HCT116 (cell line): ENCODE measurements at regions not wholly inside any gene's neighbourhood (a gene's known extent, or its start where the extent isn't known, plus 50 kb on each side); places are given as distances from the start of the nearest gene placed in this dataset.
"Not testable (repeated sequence)": the region's sequence is repeated elsewhere in the genome, so short reads cannot be mapped to it uniquely, and the experiment has no call there.

Source experiments
- ATAC-seq: fragments of 200-7000 bp; cut with Tn5 transposase; 2 replicates; pipeline ENCODE4 v1.9.1; 2020; ENCODE audit warnings: mild to moderate bottlenecking, moderate library complexity
- BruUV-seq: library from RNA; stranded (reverse); fragments of 400-500 nt; replicated peaks from 2 replicates; lab custom pipeline; 2021; lab: Mats Ljungman, UMichigan
- CTCF ChIA-PET: fragments of 300-600 bp; sonication (Branson Sonifier 250); formaldehyde crosslinking; loops from one replicate; lab custom pipeline; 2021; ENCODE audit warnings: antibody characterized with exemption; lab: Charles Lee
- POLR2A ChIA-PET: fragments of 300-600, 350-600 bp; sonication (Branson Sonifier 250); formaldehyde crosslinking; loops from one replicate; lab custom pipeline; 2021; ENCODE audit warnings: antibody characterized with exemption; lab: Charles Lee
- RAD21 ChIA-PET, 2 experiments: fragments of 300-600 bp; sonication (Branson Sonifier 250); formaldehyde crosslinking; loops; one replicate each; lab custom pipeline; 2023; ENCODE audit warnings: low total read pairs in 2 of 2; ENCODE audit not compliant: uncharacterized antibody in 2 of 2, unreplicated experiment in 2 of 2, low non-redundant PET in 1 of 2; lab: Charles Lee
- DNase-seq: peaks from one replicate; pipeline ENCODE4 v3.0.0-alpha.2; 2010; ENCODE audit warnings: low read depth, low spot score
- H2AFZ ChIP-seq: fragments of 200-600 bp; shearing (Covaris generic), sonication (generic); 2 replicates; pipeline ENCODE4 v1.6.1; 2017; ENCODE audit warnings: low read depth, mixed run types, mixed read lengths, antibody characterized with exemption, low read length; ENCODE audit not compliant: poor library complexity, severe bottlenecking
- H3K27ac ChIP-seq: 2 replicates; pipeline ENCODE4 v1.5.1; 2012; ENCODE audit warnings: low read depth, low read length
- H3K27me3 ChIP-seq: fragments of 200-600 bp; sonication (generic); 2 replicates; pipeline ENCODE4 v1.6.1; 2016; ENCODE audit warnings: mixed run types, low read length, mixed read lengths; ENCODE audit not compliant: insufficient read depth
- H3K36me3 ChIP-seq, 2 experiments: fragments of 200-500 bp in 1 of 2; fragments of 200-600 bp in 1 of 2; sonication (Bioruptor generic) in 1 of 2; sonication (generic) in 1 of 2; 2 replicates each; pipeline versions ENCODE4 v1.5.1 to v1.6.1; 2014 to 2016; ENCODE audit warnings: low read length in 2 of 2, inconsistent platforms in 1 of 2, mixed read lengths in 1 of 2, mixed run types in 1 of 2; ENCODE audit not compliant: insufficient read depth in 2 of 2, control insufficient read depth in 1 of 2
- H3K4me1 ChIP-seq, 2 experiments: fragments of 200-600 bp in 1 of 2; sonication (generic) in 1 of 2; 2 replicates each; pipeline versions ENCODE4 v1.5.1 to v1.6.1; 2012 to 2017; ENCODE audit warnings: low read length in 2 of 2, inconsistent platforms in 1 of 2, mild to moderate bottlenecking in 1 of 2, mixed read lengths in 1 of 2, mixed run types in 1 of 2, moderate library complexity in 1 of 2; ENCODE audit not compliant: insufficient read depth in 2 of 2, control insufficient read depth in 1 of 2
- H3K4me2 ChIP-seq: fragments of 200-600 bp; sonication (generic); 2 replicates; pipeline ENCODE4 v1.6.1; 2017; ENCODE audit warnings: mixed run types, low read length, mixed read lengths
- H3K4me3 ChIP-seq, 2 experiments: fragments of 200-600 bp in 1 of 2; sonication (generic) in 1 of 2; replicated peaks in 1 of 2; 2 replicates each; pipeline ENCODE4 v1.5.1; 2011 to 2016; ENCODE audit warnings: low read length in 2 of 2, control low read depth in 1 of 2, low read depth in 1 of 2, mild to moderate bottlenecking in 1 of 2, mixed read lengths in 1 of 2, mixed run types in 1 of 2
- H3K79me2 ChIP-seq: fragments of 200-600 bp; sonication (generic); 2 replicates; pipeline ENCODE4 v1.6.1; 2017; ENCODE audit warnings: mild to moderate bottlenecking, mixed run types, low read length, moderate library complexity, mixed read lengths; ENCODE audit not compliant: insufficient read depth
- H3K9ac ChIP-seq: fragments of 200-600 bp; sonication (generic); 2 replicates; pipeline ENCODE4 v1.6.1; 2016; ENCODE audit warnings: low read length, mixed read lengths
- H3K9me2 ChIP-seq: fragments of 200-600 bp; sonication (generic), shearing (Covaris generic); 2 replicates; pipeline ENCODE4 v1.6.1; 2017; ENCODE audit warnings: mixed run types, mild to moderate bottlenecking, moderate library complexity; ENCODE audit not compliant: insufficient read depth
- H3K9me3 ChIP-seq, 2 experiments: fragments of 200-500 bp in 1 of 2; fragments of 200-600 bp in 1 of 2; sonication (Bioruptor generic) in 1 of 2; sonication (generic) in 1 of 2; 2 replicates each; pipeline ENCODE4 v1.6.1; 2014 to 2017; ENCODE audit warnings: low read length in 2 of 2, mixed read lengths in 2 of 2, inconsistent platforms in 1 of 2, low read depth in 1 of 2, mild to moderate bottlenecking in 1 of 2, mixed run types in 1 of 2, moderate library complexity in 1 of 2; ENCODE audit not compliant: control insufficient read depth in 1 of 2, insufficient read depth in 1 of 2
- H4K20me1 ChIP-seq: fragments of 200-600 bp; sonication (generic), shearing (Covaris generic); 2 replicates; pipeline ENCODE4 v1.6.1; 2017; ENCODE audit warnings: mixed run types, mild to moderate bottlenecking, moderate library complexity; ENCODE audit not compliant: insufficient read depth
- CBX3 ChIP-seq: IDR thresholded peaks from 2 replicates; pipeline ENCODE4 v1.6.1; 2012; ENCODE audit warnings: low read depth
- CEBPB ChIP-seq: IDR thresholded peaks from 2 replicates; pipeline ENCODE4 v1.6.1; 2012; ENCODE audit warnings: low read depth
- EGR1 ChIP-seq: IDR thresholded peaks from 2 replicates; pipeline ENCODE4 v1.6.1; 2012; ENCODE audit warnings: low read depth
- ELF1 ChIP-seq: IDR thresholded peaks from 2 replicates; pipeline ENCODE4 v1.6.1; 2012; ENCODE audit warnings: low read depth, borderline replicate concordance
- SP1 ChIP-seq: IDR thresholded peaks from 2 replicates; pipeline ENCODE4 v1.6.1; 2012; ENCODE audit warnings: low read depth
- TCF7L2 ChIP-seq: IDR thresholded peaks from 2 replicates; pipeline ENCODE4 v1.7.0; 2011; ENCODE audit warnings: borderline replicate concordance, inconsistent platforms; ENCODE audit not compliant: insufficient read depth, insufficient read length; ENCODE audit errors: extremely low read depth
- YY1 ChIP-seq: IDR thresholded peaks from 2 replicates; pipeline ENCODE4 v1.6.1; 2011; ENCODE audit warnings: low read length, low read depth, moderate library complexity, mild to moderate bottlenecking; ENCODE audit not compliant: insufficient replicate concordance; ENCODE audit errors: extremely low read depth
- intact Hi-C: fragments of 100-400 bp; cut with micrococcal nuclease; formaldehyde crosslinking; loops from 2 replicates; pipeline ENCODE4 v1.10.0; 2022
- TF ChIP-seq, protein P1 (sequence below), 3 experiments: fragments of 200-600 bp in 1 of 3; sonication (generic) in 1 of 3; IDR thresholded peaks in 2 of 3; conservative IDR thresholded peaks in 1 of 3; 2 replicates each; pipeline ENCODE4 v1.5.1; 2012 to 2017; ENCODE audit warnings: low read depth in 2 of 3, low read length in 2 of 3, antibody characterized with exemption in 1 of 3, borderline replicate concordance in 1 of 3, control low read depth in 1 of 3, mild to moderate bottlenecking in 1 of 3, mixed read lengths in 1 of 3, mixed run types in 1 of 3, moderate library complexity in 1 of 3; ENCODE audit not compliant: insufficient read depth in 1 of 3

DNA sequence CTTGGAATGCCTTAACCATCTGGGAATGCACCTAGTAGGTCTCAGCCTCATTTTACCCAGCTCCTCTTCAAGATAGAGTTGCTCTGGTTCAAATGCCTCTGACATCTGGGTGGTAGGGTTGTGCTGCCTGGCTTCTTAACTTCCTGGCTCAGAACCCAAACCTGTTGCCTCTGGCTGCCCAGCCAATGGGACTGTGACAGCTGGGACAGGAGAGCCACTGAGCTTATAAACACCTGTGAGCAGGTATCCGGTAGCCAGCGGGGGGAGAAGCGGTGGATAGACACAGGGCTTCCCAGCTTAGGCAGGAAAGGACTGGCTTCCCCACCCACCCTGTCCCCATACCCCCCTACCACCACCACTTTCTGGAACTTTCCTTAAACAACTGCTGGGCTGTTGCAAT lies 115.8 kb upstream of the CARD11 start:
- CTCF ChIA-PET: no interaction called here
- RAD21 ChIA-PET: no interaction called here
- no peaks in the 10 kb centered on the region for H3K79me2 ChIP-seq

GRCh38 chr7:3159926-3160325 lies 116.3 kb upstream of the CARD11 start:
- DNase-seq, BruUV-seq, H3K9me2 ChIP-seq, POLR2A ChIA-PET, intact Hi-C loops, H3K4me1 ChIP-seq, ATAC-seq, H3K27ac ChIP-seq, H3K27me3 ChIP-seq, H2AFZ ChIP-seq, RAD21 ChIA-PET, H3K9ac ChIP-seq, H3K9me3 ChIP-seq, H3K4me3 ChIP-seq, H3K36me3 ChIP-seq, CTCF ChIA-PET, H3K4me2 ChIP-seq, H3K79me2 ChIP-seq, H4K20me1 ChIP-seq: not testable (repeated sequence)

More for the DNA sequence above, 115.8 kb upstream of the CARD11 start:
- Histone ChIP-seq H3K9me3 (no peaks in the 10 kb centered on the region), H3K36me3 (no peaks in the 10 kb centered on the region), H3K4me2 (no peak overlapping the region), H3K27me3 (no peaks in the 10 kb centered on the region)
- POLR2A ChIA-PET: no interaction called here
- no TSS peak for BruUV-seq
- no peak for DNase-seq
- intact Hi-C loops: no loop called here
- TF ChIP-seq YY1 (no peak), CBX3 (no peak)
- TF ChIP-seq, all 23 proteins: peak for 0
- Histone ChIP-seq H3K9me2 (no peaks in the 10 kb centered on the region), H3K27ac (no peak overlapping the region), H3K9ac (no peak overlapping the region), H3K4me1 (peaks cover 0 to 4% of the 10 kb centered on the region in 2 experiments; a peak in 1 of 4 replicates), H2AFZ (no peak overlapping the region), H3K4me3 (no peak overlapping the region), H4K20me1 (no peaks in the 10 kb centered on the region)
- no peak for ATAC-seq

DNA sequence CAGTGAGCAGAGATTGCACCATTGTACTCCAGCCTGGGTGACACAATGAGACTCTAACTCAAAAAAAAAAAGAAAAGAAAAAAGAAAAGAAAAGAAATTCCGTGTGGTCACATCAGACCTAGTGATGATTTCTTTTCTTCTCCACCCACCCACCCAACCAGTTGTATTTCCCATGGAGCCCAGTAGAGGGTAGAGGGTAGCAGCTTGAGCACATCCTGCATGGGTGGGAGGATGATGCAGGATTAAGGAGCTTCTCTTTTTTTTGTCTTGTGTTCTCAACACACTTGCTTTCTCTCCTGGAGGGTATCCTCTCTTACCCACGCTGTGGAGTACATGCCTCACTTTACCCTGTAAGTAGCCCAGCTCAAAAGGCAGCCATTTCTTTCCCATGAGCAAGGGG lies 118.6 kb upstream of the CARD11 start:
- ATAC-seq (peak; percentile 68), DNase-seq (no peak)
- ChIA-PET RAD21 (no interaction called here), CTCF (no interaction called here), POLR2A (no interaction called here)
- H3K4me1 ChIP-seq: peaks cover 0 to 4% of the 10 kb centered on the region in 2 experiments; a peak in 1 of 4 replicates
- TF ChIP-seq ELF1 (no peak), CEBPB (no peak), YY1 (no peak), CBX3 (no peak), TCF7L2 (no peak), EGR1 (no peak), SP1 (no peak)
- TF ChIP-seq, protein P1, sequence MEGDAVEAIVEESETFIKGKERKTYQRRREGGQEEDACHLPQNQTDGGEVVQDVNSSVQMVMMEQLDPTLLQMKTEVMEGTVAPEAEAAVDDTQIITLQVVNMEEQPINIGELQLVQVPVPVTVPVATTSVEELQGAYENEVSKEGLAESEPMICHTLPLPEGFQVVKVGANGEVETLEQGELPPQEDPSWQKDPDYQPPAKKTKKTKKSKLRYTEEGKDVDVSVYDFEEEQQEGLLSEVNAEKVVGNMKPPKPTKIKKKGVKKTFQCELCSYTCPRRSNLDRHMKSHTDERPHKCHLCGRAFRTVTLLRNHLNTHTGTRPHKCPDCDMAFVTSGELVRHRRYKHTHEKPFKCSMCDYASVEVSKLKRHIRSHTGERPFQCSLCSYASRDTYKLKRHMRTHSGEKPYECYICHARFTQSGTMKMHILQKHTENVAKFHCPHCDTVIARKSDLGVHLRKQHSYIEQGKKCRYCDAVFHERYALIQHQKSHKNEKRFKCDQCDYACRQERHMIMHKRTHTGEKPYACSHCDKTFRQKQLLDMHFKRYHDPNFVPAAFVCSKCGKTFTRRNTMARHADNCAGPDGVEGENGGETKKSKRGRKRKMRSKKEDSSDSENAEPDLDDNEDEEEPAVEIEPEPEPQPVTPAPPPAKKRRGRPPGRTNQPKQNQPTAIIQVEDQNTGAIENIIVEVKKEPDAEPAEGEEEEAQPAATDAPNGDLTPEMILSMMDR (IDR thresholded peaks at IDR 0.05 in 2 of 3, conservative IDR thresholded peaks at IDR 0.05 in 1 of 3; ENCODE audit: borderline replicate concordance in 1 of 3, insufficient read depth in 1 of 3, low read depth in 2 of 3, low read length in 2 of 3): peak in 2 of 3 experiments; percentile 18 to 20; a peak in 2 of 6 replicates
- no peaks in the 10 kb centered on the region for H3K79me2 ChIP-seq
- no peak overlapping the region for H3K4me3 ChIP-seq
- no peaks in the 10 kb centered on the region for H3K27me3 ChIP-seq
- no TSS peak for BruUV-seq
- no peak overlapping the region for H3K4me2 ChIP-seq
- no peak overlapping the region for H3K9ac ChIP-seq
- H3K36me3 ChIP-seq: no peaks in the 10 kb centered on the region
- no peaks in the 10 kb centered on the region for H3K9me2 ChIP-seq
- H3K27ac ChIP-seq: no peak overlapping the region
- H2AFZ ChIP-seq: no peak overlapping the region
- no peaks in the 10 kb centered on the region for H3K9me3 ChIP-seq
- intact Hi-C loops: no loop called here
- H4K20me1 ChIP-seq: no peaks in the 10 kb centered on the region
